ENCODE measurements at regions not wholly inside any gene's neighbourhood (a gene's known extent, or its start where the extent isn't known, plus 50 kb on each side); places are given as distances from the start of the nearest gene placed in this dataset.

GRCh38 chr12:94094700-94095099, 53.7 kb upstream of the PLXNC1 start:
- DNase-seq (ENCODE audit: low read depth in 4 of 4, low spot score in 1 of 4): no peak

- no peak for DNase-seq (ENCODE audit: low read depth in 4 of 4, low spot score in 1 of 4)
These were observed 52.8 kb upstream of the PLXNC1 start for GRCh38 chr12:94095618-94096017.

- no peak for DNase-seq (ENCODE audit: low read depth in 4 of 4, low spot score in 1 of 4)
These were observed 49.9 kb upstream of the PLXNC1 start for GRCh38 chr12:94098466-94098865.
